Activated CD8-positive, alpha-beta T cell treated with anti-CD3 and anti-CD28 coated beads for 36 hours (primary cell): ENCODE measurements at regions not wholly inside any gene's neighbourhood (a gene's known extent, or its start where the extent isn't known, plus 50 kb on each side); places are given as distances from the start of the nearest gene placed in this dataset.

Experiments used
- ATAC-seq: fragments of 200-7000 bp; cut with Tn5 transposase; one replicate; pipeline ENCODE4 v1.10.0; 2021; ENCODE audit warnings: mild to moderate bottlenecking, moderate library complexity
- CTCF ChIA-PET: fragments of 350-600 bp; sonication (Branson Sonifier 250); formaldehyde crosslinking; loops from one replicate; lab custom pipeline; 2021; ENCODE audit warnings: antibody characterized with exemption; lab: Charles Lee
- POLR2A ChIA-PET: fragments of 350-600 bp; sonication (Branson Sonifier 250); formaldehyde crosslinking; loops from one replicate; lab custom pipeline; 2021; ENCODE audit warnings: antibody characterized with exemption; lab: Charles Lee
- DNase-seq: peaks from one replicate; pipeline ENCODE4 v3.0.0-alpha.2; 2020
- H3K27ac Mint-ChIP-seq: one replicate; pipeline ENCODE4 v1.8.0; 2021; ENCODE audit warnings: mild to moderate bottlenecking, mixed read lengths
- H3K27me3 Mint-ChIP-seq: one replicate; pipeline ENCODE4 v1.8.0; 2021; ENCODE audit warnings: mixed read lengths
- H3K36me3 Mint-ChIP-seq: one replicate; pipeline ENCODE4 v1.8.0; 2021; ENCODE audit warnings: low read depth, mixed read lengths
- H3K4me1 Mint-ChIP-seq: one replicate; pipeline ENCODE4 v1.8.0; 2021; ENCODE audit warnings: low read depth, mixed read lengths
- H3K4me3 Mint-ChIP-seq: one replicate; pipeline ENCODE4 v1.8.0; 2021; ENCODE audit warnings: mild to moderate bottlenecking, moderate library complexity, mixed read lengths
- H3K9me3 Mint-ChIP-seq: one replicate; pipeline ENCODE4 v1.8.0; 2021; ENCODE audit warnings: mixed read lengths
- intact Hi-C: fragments of 100-400 bp; cut with micrococcal nuclease; formaldehyde crosslinking; loops from one replicate; pipeline ENCODE4 v1.10.0; 2022
- TF ChIP-seq, protein P1 (sequence below): fragments of 200-600 bp; IDR thresholded peaks from one replicate; pipeline ENCODE4 v1.8.0; 2022; ENCODE audit warnings: antibody characterized with exemption, mild to moderate bottlenecking

DNA sequence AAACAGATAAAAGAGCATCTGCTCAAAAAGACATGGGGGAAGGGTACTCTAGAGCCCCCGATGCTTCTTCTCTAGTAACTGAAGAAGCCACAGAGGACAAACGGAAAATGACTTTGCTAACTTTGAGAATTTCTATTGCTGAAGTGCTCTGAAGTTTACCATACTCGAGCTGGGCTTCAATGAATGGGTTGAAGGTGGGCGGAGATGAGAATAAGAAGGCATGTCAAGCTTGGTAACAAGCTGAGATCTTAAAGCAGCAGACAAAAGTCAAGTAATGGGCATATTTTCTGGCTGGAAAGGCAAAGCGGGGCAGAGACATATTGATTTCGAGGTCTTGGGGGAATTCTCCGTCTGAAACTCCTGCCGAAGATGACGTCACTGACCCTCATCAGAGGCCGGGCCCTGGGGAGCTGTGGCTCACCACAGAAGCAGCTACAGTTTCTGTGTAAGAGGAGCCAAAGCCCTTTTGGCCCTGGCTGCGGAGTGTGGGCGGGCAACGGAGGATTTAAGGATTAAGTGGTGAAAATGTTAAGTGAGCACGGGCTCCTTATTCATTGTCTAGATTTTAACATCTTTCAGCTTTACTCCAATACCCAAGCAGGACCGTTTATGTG, 115.8 kb upstream of the SLIT3 start:
- intact Hi-C loops: no loop called here
- CTCF ChIA-PET: no interaction called here
- no peaks in the 10 kb centered on the region for H3K27me3 Mint-ChIP-seq
- ATAC-seq: no peak
- DNase-seq: no peak
- POLR2A ChIA-PET: no interaction called here
- TF ChIP-seq, protein P1, sequence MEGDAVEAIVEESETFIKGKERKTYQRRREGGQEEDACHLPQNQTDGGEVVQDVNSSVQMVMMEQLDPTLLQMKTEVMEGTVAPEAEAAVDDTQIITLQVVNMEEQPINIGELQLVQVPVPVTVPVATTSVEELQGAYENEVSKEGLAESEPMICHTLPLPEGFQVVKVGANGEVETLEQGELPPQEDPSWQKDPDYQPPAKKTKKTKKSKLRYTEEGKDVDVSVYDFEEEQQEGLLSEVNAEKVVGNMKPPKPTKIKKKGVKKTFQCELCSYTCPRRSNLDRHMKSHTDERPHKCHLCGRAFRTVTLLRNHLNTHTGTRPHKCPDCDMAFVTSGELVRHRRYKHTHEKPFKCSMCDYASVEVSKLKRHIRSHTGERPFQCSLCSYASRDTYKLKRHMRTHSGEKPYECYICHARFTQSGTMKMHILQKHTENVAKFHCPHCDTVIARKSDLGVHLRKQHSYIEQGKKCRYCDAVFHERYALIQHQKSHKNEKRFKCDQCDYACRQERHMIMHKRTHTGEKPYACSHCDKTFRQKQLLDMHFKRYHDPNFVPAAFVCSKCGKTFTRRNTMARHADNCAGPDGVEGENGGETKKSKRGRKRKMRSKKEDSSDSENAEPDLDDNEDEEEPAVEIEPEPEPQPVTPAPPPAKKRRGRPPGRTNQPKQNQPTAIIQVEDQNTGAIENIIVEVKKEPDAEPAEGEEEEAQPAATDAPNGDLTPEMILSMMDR: no peak
- H3K9me3 Mint-ChIP-seq: no peaks in the 10 kb centered on the region
- no peaks in the 10 kb centered on the region for H3K4me1 Mint-ChIP-seq
- no peak overlapping the region for H3K4me3 Mint-ChIP-seq
- H3K36me3 Mint-ChIP-seq: no peaks in the 10 kb centered on the region
- no peak overlapping the region for H3K27ac Mint-ChIP-seq

DNA sequence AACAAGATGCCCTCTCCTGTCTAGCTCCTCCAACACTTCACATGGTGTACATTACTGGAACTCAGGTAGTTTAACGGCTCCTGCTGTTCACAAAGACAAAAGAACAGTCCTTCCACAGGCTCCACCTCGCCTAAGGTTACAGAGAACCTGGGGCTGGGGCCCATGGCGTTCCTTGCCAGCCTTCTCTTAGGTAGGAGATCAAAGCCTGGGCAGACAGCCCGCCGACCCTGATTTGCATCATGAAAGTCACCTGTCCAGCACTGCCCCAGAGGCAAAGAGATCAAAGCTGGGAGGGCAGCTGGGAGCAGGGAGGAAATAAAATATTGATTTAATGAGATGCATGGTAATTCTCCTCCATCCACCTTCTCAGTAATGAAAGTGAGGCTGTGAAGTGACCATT, 115.0 kb upstream of the SLIT3 start:
- no peak overlapping the region for H3K27ac Mint-ChIP-seq
- no peak overlapping the region for H3K4me3 Mint-ChIP-seq
- no peaks in the 10 kb centered on the region for H3K36me3 Mint-ChIP-seq
- TF ChIP-seq, protein P1: no peak
- POLR2A ChIA-PET: no interaction called here
- DNase-seq (no peak), ATAC-seq (no peak)
- peaks cover 2% of the 10 kb centered on the region for H3K27me3 Mint-ChIP-seq
- H3K4me1 Mint-ChIP-seq: no peaks in the 10 kb centered on the region
- CTCF ChIA-PET: no interaction called here
- intact Hi-C loops: no loop called here
- H3K9me3 Mint-ChIP-seq: no peaks in the 10 kb centered on the region

DNA sequence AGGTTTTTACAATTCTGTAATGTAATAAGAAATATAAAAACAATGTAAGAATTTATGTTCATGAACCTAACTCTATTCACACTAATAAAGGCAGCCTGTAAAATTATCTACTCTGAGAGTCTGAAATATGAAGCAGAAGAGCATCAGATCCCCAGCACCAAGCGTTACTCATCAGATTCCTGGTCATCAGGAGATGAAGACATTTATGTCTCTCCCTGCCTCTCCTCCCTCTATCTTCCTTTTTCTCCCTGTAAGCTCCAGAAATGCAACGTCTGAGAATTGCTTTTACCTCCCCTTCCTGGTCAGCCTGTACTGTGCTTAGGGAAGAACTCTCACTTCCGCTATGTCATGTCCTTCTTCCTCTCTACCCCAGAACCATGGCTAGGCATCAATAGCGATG, 114.4 kb upstream of the SLIT3 start:
- ChIA-PET CTCF (no interaction called here), POLR2A (no interaction called here)
- Mint-ChIP-seq H3K4me1 (no peaks in the 10 kb centered on the region), H3K4me3 (no peak overlapping the region), H3K36me3 (no peaks in the 10 kb centered on the region), H3K27ac (no peak overlapping the region), H3K27me3 (peaks cover 4% of the 10 kb centered on the region), H3K9me3 (no peaks in the 10 kb centered on the region)
- no peak for ATAC-seq
- TF ChIP-seq, protein P1: no peak
- no peak for DNase-seq
- intact Hi-C loops: no loop called here

DNA sequence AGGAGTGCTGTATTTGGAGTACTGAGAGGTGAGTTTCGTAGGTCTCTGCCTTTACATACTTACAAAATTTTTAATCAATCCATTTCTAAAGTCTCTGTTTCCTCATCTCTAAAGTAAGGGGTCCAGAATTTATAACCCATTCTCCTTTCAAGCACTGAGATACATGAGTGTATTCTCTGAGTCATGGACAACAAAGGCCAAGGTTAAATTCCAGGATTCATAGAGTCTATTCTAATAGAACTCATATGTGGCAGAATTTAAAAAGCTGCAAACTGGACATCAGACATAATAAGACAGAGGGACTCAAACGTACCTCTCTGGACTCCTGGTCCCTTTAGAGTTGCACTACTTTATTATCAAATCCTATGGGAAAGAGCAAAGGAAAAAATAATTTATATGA, 112.5 kb upstream of the SLIT3 start:
- DNase-seq: no peak
- Mint-ChIP-seq H3K4me3 (no peak overlapping the region), H3K27me3 (peaks cover 4% of the 10 kb centered on the region), H3K27ac (no peak overlapping the region), H3K36me3 (no peaks in the 10 kb centered on the region), H3K4me1 (no peaks in the 10 kb centered on the region), H3K9me3 (no peaks in the 10 kb centered on the region)
- ChIA-PET CTCF (no interaction called here), POLR2A (no interaction called here)
- TF ChIP-seq, protein P1: no peak
- intact Hi-C loops: no loop called here
- no peak for ATAC-seq

DNA sequence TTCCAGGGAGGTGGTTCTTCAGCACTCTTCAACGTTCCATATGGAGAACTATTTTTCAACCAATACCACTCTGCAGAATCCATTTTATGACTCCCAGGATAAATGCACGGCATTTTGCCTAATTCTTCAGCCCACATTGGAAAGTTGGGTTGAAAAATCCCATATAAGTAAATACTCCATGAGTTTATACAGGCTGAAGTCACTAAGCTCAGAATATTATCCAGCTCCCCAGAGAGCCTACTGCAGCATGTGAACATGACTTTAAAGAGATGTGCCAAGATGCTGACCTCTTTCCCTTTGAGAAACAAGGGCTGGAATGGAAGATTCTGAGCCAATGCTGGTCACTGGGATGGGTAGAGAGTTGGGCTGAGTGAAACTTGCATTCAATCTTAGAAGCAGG, 111.9 kb upstream of the SLIT3 start:
- Mint-ChIP-seq H3K27ac (no peak overlapping the region), H3K4me3 (no peak overlapping the region), H3K27me3 (peaks cover 4% of the 10 kb centered on the region), H3K36me3 (no peaks in the 10 kb centered on the region), H3K4me1 (no peaks in the 10 kb centered on the region), H3K9me3 (no peaks in the 10 kb centered on the region)
- TF ChIP-seq, protein P1: no peak
- POLR2A ChIA-PET: interaction anchor here (0.6 kb wide), 2 partner anchors 382 to 832 kb away, joined by 3 read pairs; no protein-coding TSS in a partner anchor
- CTCF ChIA-PET: no interaction called here
- no peak for ATAC-seq
- DNase-seq: no peak
- intact Hi-C loops: no loop called here
